Right cardiac atrium (tissue), 5 donors: ENCODE measurements at regions not wholly inside any gene's neighbourhood (a gene's known extent, or its start where the extent isn't known, plus 50 kb on each side); places are given as distances from the start of the nearest gene placed in this dataset.
"Not testable (repeated sequence)": the region's sequence is repeated elsewhere in the genome, so short reads cannot be mapped to it uniquely, and the experiment has no call there.

Source experiments
- ATAC-seq, 2 donors: fragments of 200-7000 bp; cut with Tn5 transposase; one replicate each; pipeline versions ENCODE4 v1.8.0 to v1.9.1; 2020; ENCODE audit warnings: moderate library complexity in 2 of 2, mild to moderate bottlenecking in 1 of 2
- DNase-seq, 3 donors: peaks; one replicate each; pipeline ENCODE4 v3.0.0-alpha.2; 2020
- H3K27ac ChIP-seq: one replicate; pipeline ENCODE4 v1.5.1; 2013; ENCODE audit warnings: mild to moderate bottlenecking, low read length, control low read depth, moderate library complexity
- H3K27me3 ChIP-seq: one replicate; pipeline ENCODE4 v1.6.1; 2013; ENCODE audit not compliant: control insufficient read depth, insufficient read depth
- H3K4me1 ChIP-seq: one replicate; pipeline ENCODE4 v1.6.1; 2013; ENCODE audit warnings: low read length; ENCODE audit not compliant: control insufficient read depth, insufficient read depth
- H3K4me3 ChIP-seq: one replicate; pipeline ENCODE4 v1.5.1; 2013; ENCODE audit warnings: low read length, control low read depth
- H3K9me3 ChIP-seq: one replicate; pipeline ENCODE4 v1.6.1; 2013; ENCODE audit warnings: low read length; ENCODE audit not compliant: control insufficient read depth
- WGBS: extraction: QIAGEN DNeasy Blood & Tissue Kit; methylation state at CpG from one replicate; pipeline ENCODE4 v1.1.7; 2013; 5-methylcytosine and 5-hydroxymethylcytosine counted together
- intact Hi-C, 4 donors: fragments of 100-400 bp; cut with DNase I; formaldehyde crosslinking; loops; one replicate each; pipeline versions ENCODE4 v1.11.0 to v1.14.0; 2022 to 2023
- donor health status: healthy with polysubstance abuse.
- donor health status: DM: no; HTN: yes; CAD: no.
- donor health status: DM: no; HTN: no; CAD: no.
- donor health status: DM: no; HTN: yes; CAD: no; lungs with severe emphysema.
- donor health status: DM: yes; HTN: yes; CAD: no.

DNA sequence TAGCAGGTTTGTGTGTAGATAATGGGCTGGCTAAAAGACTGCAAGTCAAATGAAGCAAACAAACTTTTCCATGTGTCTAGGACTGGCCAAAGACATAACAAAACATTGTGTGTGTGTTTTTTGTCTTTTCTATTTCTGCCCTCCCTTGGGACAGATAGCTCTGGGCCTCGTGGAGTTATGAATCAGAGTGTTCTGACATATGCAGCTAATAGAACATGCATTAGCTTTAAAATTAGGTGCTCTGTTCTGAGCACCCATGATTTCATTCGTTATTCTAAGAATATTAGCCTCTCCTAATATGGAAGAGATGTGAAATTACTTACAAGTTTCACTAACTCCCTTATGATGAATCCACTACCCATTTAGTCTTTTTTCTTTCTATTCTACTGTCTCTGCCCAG, 367.3 kb upstream of the PAPPA start:
- 33% methylated on average over 2 of the region's 2 CpGs for WGBS
- intact Hi-C loops = no loop called here
- ATAC-seq = no peak

DNA sequence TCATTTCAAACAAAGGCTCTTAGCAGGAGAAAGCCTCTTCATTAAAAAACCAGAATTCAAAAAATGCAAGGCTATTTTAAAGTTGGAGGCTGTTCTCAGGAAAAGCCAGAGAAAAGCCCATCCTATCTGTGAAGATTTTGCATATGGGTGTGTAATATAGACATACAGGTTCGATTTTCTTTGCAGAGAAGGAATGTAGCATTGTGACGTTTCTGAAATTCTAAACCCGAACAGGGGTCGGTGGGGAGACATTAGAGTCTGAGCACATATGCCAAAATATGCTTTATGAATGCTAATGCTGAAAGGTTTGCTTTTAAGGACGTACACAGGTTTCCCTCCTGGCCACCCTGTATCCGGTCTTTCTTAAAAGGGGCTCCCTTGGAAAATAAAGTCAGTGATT, 363.1 kb upstream of the PAPPA start:
- no peak for DNase-seq
- 73% methylated on average over 6 of the region's 6 CpGs for WGBS
- Histone ChIP-seq H3K27ac (no peak overlapping the region), H3K4me3 (no peak overlapping the region), H3K9me3 (no peaks in the 10 kb centered on the region), H3K27me3 (no peaks in the 10 kb centered on the region), H3K4me1 (no peaks in the 10 kb centered on the region)
- no peak for ATAC-seq
- intact Hi-C loops = no loop called here

More for the DNA sequence above, 367.3 kb upstream of the PAPPA start:
- no peak overlapping the region for H3K4me3 ChIP-seq
- no peaks in the 10 kb centered on the region for H3K4me1 ChIP-seq
- H3K27me3 ChIP-seq = no peaks in the 10 kb centered on the region
- no peaks in the 10 kb centered on the region for H3K9me3 ChIP-seq
- DNase-seq = no peak
- no peak overlapping the region for H3K27ac ChIP-seq

DNA sequence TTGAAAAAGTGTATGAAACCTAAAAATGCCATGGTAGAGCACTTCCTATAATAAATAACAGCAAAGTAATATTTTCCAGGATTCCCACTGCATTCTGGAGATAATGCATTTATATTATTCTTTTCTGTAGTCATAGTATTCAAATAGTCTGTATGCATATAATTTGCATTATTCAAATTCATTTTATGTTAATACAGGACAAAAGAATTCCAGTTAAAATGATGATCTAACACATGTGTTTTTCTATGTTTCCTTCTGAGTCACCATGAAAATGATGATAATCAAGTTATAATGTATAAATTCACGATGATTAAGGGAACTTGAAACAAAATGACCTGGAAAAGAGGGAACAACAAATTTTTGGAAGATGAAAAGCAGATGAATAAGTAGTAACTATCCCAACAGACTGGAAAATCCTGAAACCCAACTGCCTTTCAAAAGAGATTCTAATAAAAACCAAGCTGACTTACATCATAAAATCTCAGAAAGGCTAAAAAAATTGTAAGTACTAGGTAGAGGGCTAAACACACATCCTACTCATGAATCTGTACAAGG, 358.6 kb upstream of the PAPPA start:
- no peaks in the 10 kb centered on the region for H3K27me3 ChIP-seq
- no peaks in the 10 kb centered on the region for H3K4me1 ChIP-seq
- DNase-seq (no peak), ATAC-seq (no peak)
- intact Hi-C loops = no loop called here
- no peak overlapping the region for H3K27ac ChIP-seq
- no peak overlapping the region for H3K4me3 ChIP-seq
- no peaks in the 10 kb centered on the region for H3K9me3 ChIP-seq
- WGBS = 58% methylated on average over 1 of the region's 1 CpG

DNA sequence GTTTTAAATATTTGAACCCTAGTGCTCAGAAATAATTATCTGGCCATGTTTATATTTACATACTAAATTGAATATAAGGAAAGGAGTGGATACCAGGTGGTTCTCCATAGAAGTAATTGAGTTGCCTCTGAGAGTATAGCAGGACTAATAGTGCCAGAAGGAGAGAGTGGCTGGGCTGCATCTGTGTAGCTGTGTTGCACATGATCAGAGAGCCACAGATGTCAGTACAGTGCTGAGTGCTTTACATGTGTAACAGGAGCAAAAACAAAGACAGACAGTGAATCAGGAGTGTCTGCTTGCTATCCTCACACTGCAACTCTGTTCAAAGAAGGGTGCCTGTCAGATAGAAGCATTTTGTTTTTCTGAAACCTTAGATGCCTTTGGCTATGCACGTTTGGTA, 353.9 kb upstream of the PAPPA start:
- DNase-seq (no peak), ATAC-seq (no peak)
- Histone ChIP-seq H3K27ac (no peak overlapping the region), H3K4me1 (no peaks in the 10 kb centered on the region), H3K4me3 (no peak overlapping the region), H3K9me3 (no peaks in the 10 kb centered on the region), H3K27me3 (no peaks in the 10 kb centered on the region)
- intact Hi-C loops = no loop called here
- 22% methylated on average over 1 of the region's 1 CpG for whole genome bisulfite sequencing

DNA sequence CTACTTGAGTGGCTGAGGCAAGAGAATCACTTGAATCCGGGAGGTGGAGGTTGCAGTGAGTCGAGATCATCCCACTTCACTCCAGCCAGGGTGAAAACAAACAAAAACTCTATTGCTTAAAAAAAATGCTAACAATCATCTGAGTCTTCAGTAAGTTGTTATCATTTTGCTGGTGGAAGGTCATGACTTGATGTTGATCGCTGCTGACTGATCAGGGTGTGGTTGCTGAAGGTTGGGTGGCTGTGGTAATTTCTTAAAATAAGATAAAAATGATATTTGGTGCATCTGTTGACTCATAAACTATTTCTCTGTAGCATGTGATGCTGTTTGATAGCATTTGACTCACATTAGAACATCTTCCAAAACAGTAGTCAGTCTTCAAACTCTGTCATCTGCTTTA, 349.4 kb upstream of the PAPPA start:
- intact Hi-C loops = no loop called here
- ATAC-seq (no peak), DNase-seq (no peak)
- no peaks in the 10 kb centered on the region for H3K9me3 ChIP-seq
- H3K27ac ChIP-seq = no peak overlapping the region
- H3K27me3 ChIP-seq = no peaks in the 10 kb centered on the region
- no peak overlapping the region for H3K4me3 ChIP-seq
- no peaks in the 10 kb centered on the region for H3K4me1 ChIP-seq
- WGBS = 89% methylated on average over 3 of the region's 3 CpGs

DNA sequence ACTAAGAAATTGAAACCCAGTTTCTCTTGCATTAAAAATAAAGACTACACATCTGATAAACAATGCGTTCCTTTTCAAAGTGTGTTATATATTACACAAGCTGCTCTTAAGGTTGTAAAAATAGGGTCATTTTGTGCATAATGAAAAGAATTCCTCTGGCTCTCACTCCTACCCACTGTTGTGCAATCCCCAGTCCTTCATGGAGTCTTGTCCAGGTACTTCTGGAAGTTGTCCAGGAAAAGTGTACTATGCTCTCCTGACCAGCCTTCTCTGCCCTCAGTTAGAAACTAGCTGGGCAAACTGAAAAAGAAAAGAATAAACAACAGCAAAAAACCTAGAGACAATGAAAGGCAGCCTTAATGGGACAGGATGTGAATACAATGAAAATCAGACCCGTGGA, 345.5 kb upstream of the PAPPA start:
- Histone ChIP-seq H3K27me3 (no peaks in the 10 kb centered on the region), H3K27ac (no peak overlapping the region), H3K9me3 (no peaks in the 10 kb centered on the region), H3K4me3 (no peak overlapping the region), H3K4me1 (no peaks in the 10 kb centered on the region)
- intact Hi-C loops = no loop called here
- DNase-seq (no peak), ATAC-seq (no peak)
- WGBS = 66% methylated on average over 2 of the region's 2 CpGs

DNA sequence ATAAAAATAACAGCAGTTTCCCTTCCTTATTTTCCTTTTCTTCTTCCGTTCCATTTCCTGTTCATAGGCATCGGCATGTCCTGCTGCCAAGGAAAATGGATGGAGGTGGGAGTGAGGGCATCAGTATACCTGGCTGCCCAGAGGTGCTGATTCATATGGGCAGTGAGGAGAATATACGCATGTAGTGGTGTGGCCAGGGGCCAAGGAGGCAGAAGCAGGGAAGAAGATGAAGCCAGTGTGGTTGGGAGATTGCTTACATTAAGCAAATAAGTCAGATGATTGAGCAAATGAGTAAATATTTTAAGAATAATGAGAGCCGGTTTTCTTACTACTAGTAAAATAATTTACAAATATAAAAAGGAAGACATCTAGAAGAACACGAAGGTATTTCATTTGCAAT, 344.9 kb upstream of the PAPPA start:
- intact Hi-C loops = no loop called here
- DNase-seq (no peak), ATAC-seq (no peak)
- no peaks in the 10 kb centered on the region for H3K9me3 ChIP-seq
- no peaks in the 10 kb centered on the region for H3K27me3 ChIP-seq
- H3K4me3 ChIP-seq = no peak overlapping the region
- WGBS = 70% methylated on average over 5 of the region's 5 CpGs
- H3K4me1 ChIP-seq = no peaks in the 10 kb centered on the region
- H3K27ac ChIP-seq = no peak overlapping the region

DNA sequence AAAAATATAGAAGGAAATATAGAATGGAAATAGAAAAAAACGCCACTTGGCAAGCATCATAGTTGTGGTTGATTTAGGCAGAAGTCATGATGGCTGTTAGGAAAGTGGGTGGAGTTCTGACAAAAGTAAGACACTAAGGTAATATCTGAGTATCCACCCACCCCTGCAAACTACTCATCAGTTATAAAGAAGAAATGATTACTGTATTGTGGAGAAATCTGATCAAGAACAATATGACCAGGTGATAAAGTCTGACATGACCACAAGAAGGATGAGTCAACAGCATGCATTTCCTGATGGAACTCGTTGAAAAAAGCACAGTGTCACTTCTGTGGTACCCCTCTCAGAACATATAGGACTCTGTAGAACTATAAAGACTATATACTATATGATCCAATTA, 343.4 kb upstream of the PAPPA start:
- H3K27me3 ChIP-seq = no peaks in the 10 kb centered on the region
- H3K27ac ChIP-seq = no peak overlapping the region
- WGBS = 67% methylated on average over 2 of the region's 2 CpGs
- H3K9me3 ChIP-seq = no peaks in the 10 kb centered on the region
- H3K4me1 ChIP-seq = no peaks in the 10 kb centered on the region
- intact Hi-C loops = no loop called here
- no peak for ATAC-seq
- no peak for DNase-seq
- H3K4me3 ChIP-seq = no peak overlapping the region

DNA sequence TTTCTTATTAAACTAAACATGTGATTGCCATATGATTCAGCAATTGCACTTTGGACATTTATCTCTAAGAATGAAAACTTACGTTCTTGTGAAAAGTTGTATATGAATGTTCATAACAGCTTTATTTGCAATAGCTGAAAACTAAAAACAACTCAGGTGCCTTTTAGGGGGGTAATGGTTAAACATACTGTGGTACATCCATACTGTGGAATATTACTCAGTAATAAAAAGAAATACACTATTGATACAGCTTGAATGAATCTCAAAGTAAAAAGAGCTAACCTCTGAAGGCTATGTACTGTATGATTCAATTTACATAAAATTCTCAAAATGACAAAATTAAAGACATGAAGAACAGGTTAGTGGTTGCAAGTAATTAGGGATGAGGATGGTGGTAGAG, 339.5 kb upstream of the PAPPA start:
- intact Hi-C loops = no loop called here
- Histone ChIP-seq H3K4me3 (no peak overlapping the region), H3K9me3 (no peaks in the 10 kb centered on the region), H3K4me1 (no peaks in the 10 kb centered on the region), H3K27ac (no peak overlapping the region), H3K27me3 (no peaks in the 10 kb centered on the region)
- ATAC-seq = no peak
- 95% methylated on average over 1 of the region's 1 CpG for WGBS
- DNase-seq = no peak

DNA sequence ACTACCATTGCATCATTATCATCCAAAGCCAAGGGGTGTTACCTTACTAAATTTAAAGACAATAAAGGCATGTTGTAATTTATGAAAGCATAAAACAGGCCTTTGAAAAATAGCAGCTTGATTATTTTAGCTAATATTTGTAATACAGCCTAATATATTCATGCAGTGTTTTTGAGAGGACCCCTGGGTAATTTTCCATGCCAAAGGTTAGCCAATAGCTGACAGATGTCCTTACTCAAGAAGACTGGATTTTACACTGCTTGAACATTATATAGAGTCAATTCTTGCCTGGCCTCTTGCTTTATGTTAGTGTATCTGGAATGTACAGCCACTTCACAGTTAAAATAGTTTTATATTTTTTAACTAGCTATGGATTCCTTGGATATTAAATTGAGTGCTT, 337.8 kb upstream of the PAPPA start:
- intact Hi-C loops = no loop called here
- ATAC-seq (no peak), DNase-seq (no peak)
- Histone ChIP-seq H3K4me1 (no peaks in the 10 kb centered on the region), H3K4me3 (no peak overlapping the region), H3K9me3 (no peaks in the 10 kb centered on the region), H3K27me3 (no peaks in the 10 kb centered on the region), H3K27ac (no peak overlapping the region)

DNA sequence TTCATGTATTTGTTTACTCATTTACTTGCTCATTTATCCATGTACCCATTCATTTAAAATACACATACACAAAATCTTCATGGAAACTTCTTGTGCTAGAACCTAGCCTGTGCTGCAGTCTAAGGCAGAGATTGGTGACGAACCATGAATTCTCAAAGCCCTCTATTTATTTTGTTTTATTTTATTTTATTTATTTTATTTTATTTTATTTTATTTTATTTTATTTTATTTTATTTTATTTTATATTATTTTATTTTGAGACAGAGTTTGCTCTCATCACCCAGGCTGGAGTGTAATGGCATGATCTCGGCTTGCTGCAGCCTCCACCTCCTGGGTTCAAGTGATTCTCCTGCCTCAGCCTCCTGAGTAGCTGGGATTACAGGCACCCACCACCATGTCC, 334.9 kb upstream of the PAPPA start:
- 91% methylated on average over 2 of the region's 2 CpGs for WGBS
- H3K27ac ChIP-seq, H3K4me3 ChIP-seq, DNase-seq, ATAC-seq, H3K27me3 ChIP-seq, H3K9me3 ChIP-seq, intact Hi-C loops, H3K4me1 ChIP-seq: not testable (repeated sequence)

DNA sequence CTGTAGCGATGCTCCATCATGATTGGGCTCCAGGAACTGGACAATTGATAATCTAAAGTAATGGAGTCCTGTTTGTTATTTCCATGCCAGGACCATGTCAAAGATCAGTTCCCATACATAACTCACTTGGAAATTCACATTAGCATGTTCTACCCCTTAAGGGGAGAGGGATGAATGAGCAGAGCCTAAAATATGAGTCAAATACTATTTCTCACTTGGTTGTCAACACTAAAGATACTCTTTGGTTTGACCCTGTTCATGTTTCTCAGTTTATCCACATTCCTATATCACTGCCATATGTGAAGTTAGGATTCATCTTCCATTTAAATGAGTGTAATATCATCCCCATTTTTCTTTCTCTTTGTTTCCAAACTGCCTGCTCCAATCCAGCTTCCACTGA, 321.6 kb upstream of the PAPPA start:
- Histone ChIP-seq H3K4me1 (no peaks in the 10 kb centered on the region), H3K4me3 (no peak overlapping the region), H3K27ac (no peak overlapping the region), H3K9me3 (no peaks in the 10 kb centered on the region), H3K27me3 (no peaks in the 10 kb centered on the region)
- intact Hi-C loops = no loop called here
- no peak for ATAC-seq
- 96% methylated on average over 1 of the region's 1 CpG for WGBS
- no peak for DNase-seq
